ENCODE measurements at regions not wholly inside any gene's neighbourhood (a gene's known extent, or its start where the extent isn't known, plus 50 kb on each side); places are given as distances from the start of the nearest gene placed in this dataset.
"Not testable (repeated sequence)": the region's sequence is repeated elsewhere in the genome, so short reads cannot be mapped to it uniquely, and the experiment has no call there.

- ChIA-PET CTCF (no interaction called here), POLR2A (ENCODE audit: unreplicated experiment) (no interaction called here)
- H3K9me3 ChIP-seq (ENCODE audit: insufficient read depth, low read depth) = no peaks in the 10 kb centered on the region
- TF ChIP-seq EZH2 (IDR thresholded peaks at IDR 0.05; ENCODE audit: low read depth) = no peak
- TF ChIP-seq CTCF (conservative IDR thresholded peaks at IDR 0.05) = no peak
- no peak for DNase-seq
- H3K4me1 ChIP-seq (replicated peaks; ENCODE audit: insufficient read depth) = no peaks in the 10 kb centered on the region
- no peaks in the 10 kb centered on the region for H3K79me2 ChIP-seq (ENCODE audit: low read depth)
- no peaks in the 10 kb centered on the region for H3F3A ChIP-seq (ENCODE audit: insufficient read depth, low read depth)
- BruUV-seq (replicated peaks) = no TSS peak
- intact Hi-C loops (cut with micrococcal nuclease; ENCODE audit: unreplicated experiment) = no loop called here
- H3K4me2 ChIP-seq = no peak overlapping the region
- no peaks in the 10 kb centered on the region for H3K36me3 ChIP-seq (ENCODE audit: low read depth)
- H3K27me3 ChIP-seq (ENCODE audit: insufficient read depth, low read depth) = peaks cover 18% of the 10 kb centered on the region
- H2AFZ ChIP-seq = no peak overlapping the region
- no peaks in the 10 kb centered on the region for H4K20me1 ChIP-seq (ENCODE audit: insufficient read depth)
- no peaks in the 10 kb centered on the region for H3K9me2 ChIP-seq (ENCODE audit: insufficient read depth)
- no peak overlapping the region for H3K4me3 ChIP-seq
- no peak overlapping the region for H3K27ac ChIP-seq
These were observed 363.8 kb downstream of the CBLN4 start for GRCh38 chr20:55641497-55641896.

GRCh38 chr20:55635870-55636269 is 369.4 kb downstream of the CBLN4 start:
- TF ChIP-seq EZH2 (IDR thresholded peaks at IDR 0.05; ENCODE audit: low read depth) (no peak), CTCF (conservative IDR thresholded peaks at IDR 0.05) (no peak)
- no peaks in the 10 kb centered on the region for H3F3A ChIP-seq (ENCODE audit: insufficient read depth, low read depth)
- H3K27me3 ChIP-seq (ENCODE audit: insufficient read depth, low read depth) = peaks cover 6% of the 10 kb centered on the region; the same call in 1 of the 2 replicates
- DNase-seq = no peak
- CTCF ChIA-PET = no interaction called here
- intact Hi-C loops (cut with micrococcal nuclease; ENCODE audit: unreplicated experiment) = no loop called here
- no peak overlapping the region for H3K4me3 ChIP-seq
- no peaks in the 10 kb centered on the region for H3K4me1 ChIP-seq (replicated peaks; ENCODE audit: insufficient read depth)
- BruUV-seq (replicated peaks) = no TSS peak
- no peak overlapping the region for H2AFZ ChIP-seq
- POLR2A ChIA-PET (ENCODE audit: unreplicated experiment) = no interaction called here
- H3K79me2 ChIP-seq (ENCODE audit: low read depth) = no peaks in the 10 kb centered on the region
- no peaks in the 10 kb centered on the region for H3K36me3 ChIP-seq (ENCODE audit: low read depth)
- no peak overlapping the region for H3K4me2 ChIP-seq
- H4K20me1 ChIP-seq (ENCODE audit: insufficient read depth) = no peaks in the 10 kb centered on the region
- no peak overlapping the region for H3K27ac ChIP-seq
- H3K9me2 ChIP-seq (ENCODE audit: insufficient read depth) = no peaks in the 10 kb centered on the region
- H3K9me3 ChIP-seq (ENCODE audit: insufficient read depth, low read depth) = no peaks in the 10 kb centered on the region

GRCh38 chr20:55632592-55632991 is 372.7 kb downstream of the CBLN4 start:
- no peak overlapping the region for H3K4me2 ChIP-seq
- intact Hi-C loops (cut with micrococcal nuclease; ENCODE audit: unreplicated experiment) = no loop called here
- BruUV-seq (replicated peaks) = no TSS peak

GRCh38 chr20:55629143-55629542 is 376.2 kb downstream of the CBLN4 start:
- H4K20me1 ChIP-seq (ENCODE audit: insufficient read depth); H3K4me2 ChIP-seq; H3K79me2 ChIP-seq (ENCODE audit: low read depth); H3F3A ChIP-seq (ENCODE audit: insufficient read depth, low read depth); H3K27ac ChIP-seq; intact Hi-C loops (cut with micrococcal nuclease; ENCODE audit: unreplicated experiment); H3K4me3 ChIP-seq; DNase-seq; BruUV-seq (replicated peaks); POLR2A ChIA-PET (ENCODE audit: unreplicated experiment); H3K9me2 ChIP-seq (ENCODE audit: insufficient read depth); H3K27me3 ChIP-seq (ENCODE audit: insufficient read depth, low read depth); H3K9me3 ChIP-seq (ENCODE audit: insufficient read depth, low read depth); H2AFZ ChIP-seq; H3K4me1 ChIP-seq (replicated peaks; ENCODE audit: insufficient read depth); H3K36me3 ChIP-seq (ENCODE audit: low read depth); CTCF ChIA-PET: not testable (repeated sequence)

More at GRCh38 chr20:55632592-55632991, 372.7 kb downstream of the CBLN4 start:
- Histone ChIP-seq H3K27ac (no peak overlapping the region), H3F3A (ENCODE audit: insufficient read depth, low read depth) (no peaks in the 10 kb centered on the region), H3K36me3 (ENCODE audit: low read depth) (no peaks in the 10 kb centered on the region), H4K20me1 (ENCODE audit: insufficient read depth) (no peaks in the 10 kb centered on the region), H3K79me2 (ENCODE audit: low read depth) (no peaks in the 10 kb centered on the region), H3K9me2 (ENCODE audit: insufficient read depth) (no peaks in the 10 kb centered on the region), H3K4me1 (replicated peaks; ENCODE audit: insufficient read depth) (no peaks in the 10 kb centered on the region), H3K27me3 (ENCODE audit: insufficient read depth, low read depth) (peaks cover 4% of the 10 kb centered on the region; the same call in 1 of the 2 replicates), H3K9me3 (ENCODE audit: insufficient read depth, low read depth) (no peaks in the 10 kb centered on the region), H3K4me3 (no peak overlapping the region), H2AFZ (no peak overlapping the region)
- DNase-seq = no peak
- ChIA-PET POLR2A (ENCODE audit: unreplicated experiment) (no interaction called here), CTCF (no interaction called here)
- TF ChIP-seq CTCF (conservative IDR thresholded peaks at IDR 0.05) = no peak
- TF ChIP-seq EZH2 (IDR thresholded peaks at IDR 0.05; ENCODE audit: low read depth) = no peak

Measured in PC-9 (cell line).